ENCODE measurements at regions not wholly inside any gene's neighbourhood (a gene's known extent, or its start where the extent isn't known, plus 50 kb on each side); places are given as distances from the start of the nearest gene placed in this dataset.

- no peaks in the 10 kb centered on the region for H3K36me3 ChIP-seq (replicated peaks; ENCODE audit: insufficient read depth, low read length)
- no peaks in the 10 kb centered on the region for H3K4me1 ChIP-seq (ENCODE audit: low read length)
- no peaks in the 10 kb centered on the region for H4K20me1 ChIP-seq (ENCODE audit: insufficient read depth, low read length)
- peak overlapping the region; percentile 22; the same call in 1 of the 2 replicates for H2AFZ ChIP-seq (ENCODE audit: low read length)
- no peaks in the 10 kb centered on the region for H3K79me2 ChIP-seq (ENCODE audit: low read length)
- H3K4me3 ChIP-seq (ENCODE audit: low read length) = peak overlapping the region; percentile 3; the same call in 1 of the 2 replicates
- H3K27me3 ChIP-seq (replicated peaks; ENCODE audit: insufficient read depth, low read length) = no peaks in the 10 kb centered on the region
- no peak for TF ChIP-seq CTCF (IDR thresholded peaks at IDR 0.05; ENCODE audit: low read length)
- no peak for TF ChIP-seq EZH2phosphoT487 (IDR thresholded peaks at IDR 0.05; ENCODE audit: low read length)
- H3F3A ChIP-seq (ENCODE audit: insufficient read depth, low read length) = no peaks in the 10 kb centered on the region
- H3K9ac ChIP-seq (ENCODE audit: low read length) = no peak overlapping the region
- no peaks in the 10 kb centered on the region for H3K9me3 ChIP-seq (replicated peaks; ENCODE audit: insufficient read depth, low read length)
- H3K4me2 ChIP-seq (ENCODE audit: low read depth, low read length) = peak overlapping the region; percentile 33
- H3K9me2 ChIP-seq (replicated peaks; ENCODE audit: insufficient read depth, low read length) = no peaks in the 10 kb centered on the region
- no peak overlapping the region for H3K27ac ChIP-seq (ENCODE audit: low read length)
- no peak for DNase-seq
Observed at GRCh38 chr6:126170433-126170832, 169.5 kb upstream of the CENPW start.

DNA sequence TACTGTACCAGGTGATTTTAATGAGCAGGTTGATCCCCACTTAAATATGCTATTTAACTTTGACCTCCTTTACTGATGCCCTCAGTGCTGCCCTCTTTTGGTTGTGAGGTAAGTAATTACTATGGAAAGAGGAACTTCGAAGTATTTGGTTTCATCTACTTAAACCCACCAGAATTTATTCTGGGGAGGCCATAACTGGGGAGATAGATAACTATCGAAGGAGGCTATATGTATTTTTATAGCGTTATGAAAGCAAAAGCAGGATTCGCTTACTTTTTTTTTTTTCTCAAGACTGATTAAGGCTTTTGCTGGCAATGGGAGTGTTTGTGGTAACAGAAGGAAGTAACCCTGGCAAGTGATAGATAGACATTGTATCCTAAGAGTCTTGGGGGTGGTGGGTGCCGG is 168.9 kb upstream of the CENPW start:
- TF ChIP-seq CTCF (IDR thresholded peaks at IDR 0.05; ENCODE audit: low read length) = peak; percentile 66
- TF ChIP-seq EZH2phosphoT487 (IDR thresholded peaks at IDR 0.05; ENCODE audit: low read length) = no peak
- TF ChIP-seq EZH2 (optimal IDR thresholded peaks at IDR 0.05; ENCODE audit: low read depth, low read length) = no peak
- Histone ChIP-seq H3K9me2 (replicated peaks; ENCODE audit: insufficient read depth, low read length) (no peaks in the 10 kb centered on the region), H3K4me2 (ENCODE audit: low read depth, low read length) (peak overlapping the region; percentile 33), H3K9ac (ENCODE audit: low read length) (no peak overlapping the region), H3K79me2 (ENCODE audit: low read length) (no peaks in the 10 kb centered on the region), H3K9me3 (replicated peaks; ENCODE audit: insufficient read depth, low read length) (no peaks in the 10 kb centered on the region), H3K4me1 (ENCODE audit: low read length) (no peaks in the 10 kb centered on the region), H3K36me3 (replicated peaks; ENCODE audit: insufficient read depth, low read length) (no peaks in the 10 kb centered on the region), H4K20me1 (ENCODE audit: insufficient read depth, low read length) (no peaks in the 10 kb centered on the region), H3K27me3 (replicated peaks; ENCODE audit: insufficient read depth, low read length) (no peaks in the 10 kb centered on the region), H3K4me3 (ENCODE audit: low read length) (peak overlapping the region; percentile 3; the same call in 1 of the 2 replicates), H3K27ac (ENCODE audit: low read length) (no peak overlapping the region), H2AFZ (ENCODE audit: low read length) (no peak overlapping the region), H3F3A (ENCODE audit: insufficient read depth, low read length) (no peaks in the 10 kb centered on the region)
- peak; percentile 46 for DNase-seq

GRCh38 chr6:126172131-126172530 is 167.8 kb upstream of the CENPW start:
- no peaks in the 10 kb centered on the region for H3F3A ChIP-seq (ENCODE audit: insufficient read depth, low read length)
- H3K4me1 ChIP-seq (ENCODE audit: low read length) = no peaks in the 10 kb centered on the region
- no peak for TF ChIP-seq EZH2phosphoT487 (IDR thresholded peaks at IDR 0.05; ENCODE audit: low read length)
- no peak for TF ChIP-seq EZH2 (optimal IDR thresholded peaks at IDR 0.05; ENCODE audit: low read depth, low read length)
- no peak for TF ChIP-seq CTCF (IDR thresholded peaks at IDR 0.05; ENCODE audit: low read length)
- no peak for DNase-seq
- no peaks in the 10 kb centered on the region for H3K9me3 ChIP-seq (replicated peaks; ENCODE audit: insufficient read depth, low read length)
- H3K4me3 ChIP-seq (ENCODE audit: low read length) = no peak overlapping the region
- H3K36me3 ChIP-seq (replicated peaks; ENCODE audit: insufficient read depth, low read length) = no peaks in the 10 kb centered on the region
- H3K9me2 ChIP-seq (replicated peaks; ENCODE audit: insufficient read depth, low read length) = no peaks in the 10 kb centered on the region
- H3K27ac ChIP-seq (ENCODE audit: low read length) = no peak overlapping the region
- no peak overlapping the region for H2AFZ ChIP-seq (ENCODE audit: low read length)
- no peaks in the 10 kb centered on the region for H3K79me2 ChIP-seq (ENCODE audit: low read length)
- no peaks in the 10 kb centered on the region for H3K27me3 ChIP-seq (replicated peaks; ENCODE audit: insufficient read depth, low read length)
- H3K4me2 ChIP-seq (ENCODE audit: low read depth, low read length) = no peak overlapping the region
- H3K9ac ChIP-seq (ENCODE audit: low read length) = no peak overlapping the region
- no peaks in the 10 kb centered on the region for H4K20me1 ChIP-seq (ENCODE audit: insufficient read depth, low read length)
